Ascending aorta (tissue), 2 donors: ENCODE measurements at regions not wholly inside any gene's neighbourhood (a gene's known extent, or its start where the extent isn't known, plus 50 kb on each side); places are given as distances from the start of the nearest gene placed in this dataset.

Experiments
- DNase-seq, 2 donors: peaks; one replicate each; pipeline ENCODE4 v3.0.0-alpha.2; 2019; ENCODE audit warnings: low spot score in 2 of 2
- H3K27ac ChIP-seq, 2 donors: fragments of 200-600 bp; sonication (generic); one replicate each; pipeline ENCODE4 v1.5.1; 2016 to 2017; ENCODE audit warnings: mild to moderate bottlenecking in 1 of 2
- H3K27me3 ChIP-seq: fragments of 200-600 bp; sonication (generic); one replicate; pipeline ENCODE4 v1.5.1; 2017
- H3K36me3 ChIP-seq, 2 donors: fragments of 200-600 bp; sonication (generic); one replicate each; pipeline ENCODE4 v1.5.1; 2016
- H3K4me1 ChIP-seq, 2 donors: fragments of 200-600 bp; sonication (generic); one replicate each; pipeline ENCODE4 v1.5.1; 2016 to 2017; ENCODE audit warnings: mild to moderate bottlenecking in 1 of 2
- H3K4me3 ChIP-seq, 2 donors: fragments of 200-600 bp; sonication (generic); one replicate each; pipeline ENCODE4 v1.5.1; 2016 to 2017; ENCODE audit warnings: mild to moderate bottlenecking in 1 of 2
- H3K9me3 ChIP-seq, 2 donors: fragments of 200-600 bp; sonication (generic); one replicate each; pipeline ENCODE4 v1.5.1; 2016
- intact Hi-C: fragments of 100-400 bp; cut with DNase I; formaldehyde crosslinking; loops from one replicate; pipeline ENCODE4 v1.15.1; 2023
- TF ChIP-seq, protein P1 (sequence below), 3 experiments: fragments of 200-600 bp in 2 of 3; fragments of 450-650 bp in 1 of 3; sonication (generic) in 2 of 3; IDR thresholded peaks; one replicate each; pipeline ENCODE4 v1.5.1; 2016 to 2019; ENCODE audit warnings: antibody characterized with exemption in 3 of 3, mild to moderate bottlenecking in 1 of 3, moderate library complexity in 1 of 3

GRCh38 chr11:122556605-122557004 is 98.9 kb upstream of the UBASH3B start:
- Histone ChIP-seq H3K4me1 (no peaks in the 10 kb centered on the region), H3K9me3 (no peaks in the 10 kb centered on the region), H3K36me3 (no peaks in the 10 kb centered on the region), H3K27me3 (no peaks in the 10 kb centered on the region), H3K4me3 (peak overlapping the region; percentile 28 to 58), H3K27ac (no peak overlapping the region)
- intact Hi-C loops: no loop called here
- DNase-seq: no peak
- TF ChIP-seq, protein P1, sequence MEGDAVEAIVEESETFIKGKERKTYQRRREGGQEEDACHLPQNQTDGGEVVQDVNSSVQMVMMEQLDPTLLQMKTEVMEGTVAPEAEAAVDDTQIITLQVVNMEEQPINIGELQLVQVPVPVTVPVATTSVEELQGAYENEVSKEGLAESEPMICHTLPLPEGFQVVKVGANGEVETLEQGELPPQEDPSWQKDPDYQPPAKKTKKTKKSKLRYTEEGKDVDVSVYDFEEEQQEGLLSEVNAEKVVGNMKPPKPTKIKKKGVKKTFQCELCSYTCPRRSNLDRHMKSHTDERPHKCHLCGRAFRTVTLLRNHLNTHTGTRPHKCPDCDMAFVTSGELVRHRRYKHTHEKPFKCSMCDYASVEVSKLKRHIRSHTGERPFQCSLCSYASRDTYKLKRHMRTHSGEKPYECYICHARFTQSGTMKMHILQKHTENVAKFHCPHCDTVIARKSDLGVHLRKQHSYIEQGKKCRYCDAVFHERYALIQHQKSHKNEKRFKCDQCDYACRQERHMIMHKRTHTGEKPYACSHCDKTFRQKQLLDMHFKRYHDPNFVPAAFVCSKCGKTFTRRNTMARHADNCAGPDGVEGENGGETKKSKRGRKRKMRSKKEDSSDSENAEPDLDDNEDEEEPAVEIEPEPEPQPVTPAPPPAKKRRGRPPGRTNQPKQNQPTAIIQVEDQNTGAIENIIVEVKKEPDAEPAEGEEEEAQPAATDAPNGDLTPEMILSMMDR (IDR thresholded peaks at IDR 0.05): peak in 2 of 3 experiments; percentile 26 to 47

- H3K27me3 ChIP-seq: no peaks in the 10 kb centered on the region
- no peak for DNase-seq
- no peaks in the 10 kb centered on the region for H3K36me3 ChIP-seq
- H3K4me3 ChIP-seq: no peak overlapping the region
- no peaks in the 10 kb centered on the region for H3K4me1 ChIP-seq
- TF ChIP-seq, protein P1 (IDR thresholded peaks at IDR 0.05): no peak
- intact Hi-C loops: no loop called here
- no peak overlapping the region for H3K27ac ChIP-seq
- peaks cover 20 to 40% of the 10 kb centered on the region in 2 donors for H3K9me3 ChIP-seq
Observed at GRCh38 chr11:122538060-122538459, 117.5 kb upstream of the UBASH3B start.

DNA sequence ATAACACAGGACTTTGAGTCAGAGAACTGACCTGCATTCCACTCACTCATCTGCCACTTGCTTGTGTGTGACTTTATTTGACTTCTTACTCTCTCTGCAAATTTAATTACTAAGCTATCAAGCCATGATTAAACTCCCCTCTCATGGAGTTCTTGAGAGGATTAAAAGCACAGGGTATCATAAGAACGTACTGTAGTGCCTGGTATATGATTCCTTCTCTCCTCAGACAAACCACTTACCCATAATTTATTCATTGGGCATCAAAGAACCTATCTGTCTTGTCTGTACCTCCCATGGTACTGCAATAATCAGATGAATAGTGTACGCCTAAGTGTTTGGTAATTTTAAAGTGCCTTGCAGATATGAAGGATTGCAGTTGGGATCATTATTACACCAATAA is 130.6 kb upstream of the UBASH3B start:
- TF ChIP-seq, protein P1 (IDR thresholded peaks at IDR 0.05): no peak
- H3K27ac ChIP-seq: no peak overlapping the region
- intact Hi-C loops: no loop called here

GRCh38 chr11:122523846-122524805 is 131.4 kb upstream of the UBASH3B start:
- no peaks in the 10 kb centered on the region for H3K9me3 ChIP-seq
- intact Hi-C loops: no loop called here
- H3K4me3 ChIP-seq: no peak overlapping the region
- no peaks in the 10 kb centered on the region for H3K36me3 ChIP-seq
- DNase-seq: no peak
- TF ChIP-seq, protein P1 (IDR thresholded peaks at IDR 0.05): no peak
- H3K4me1 ChIP-seq: no peaks in the 10 kb centered on the region
- peak overlapping the region in 1 of 2 donors; percentile 15 for H3K27ac ChIP-seq
- H3K27me3 ChIP-seq: no peaks in the 10 kb centered on the region

More for the DNA sequence above, 130.6 kb upstream of the UBASH3B start:
- Histone ChIP-seq H3K4me1 (no peaks in the 10 kb centered on the region), H3K4me3 (no peak overlapping the region), H3K9me3 (no peaks in the 10 kb centered on the region), H3K36me3 (no peaks in the 10 kb centered on the region), H3K27me3 (no peaks in the 10 kb centered on the region)
- no peak for DNase-seq

DNA sequence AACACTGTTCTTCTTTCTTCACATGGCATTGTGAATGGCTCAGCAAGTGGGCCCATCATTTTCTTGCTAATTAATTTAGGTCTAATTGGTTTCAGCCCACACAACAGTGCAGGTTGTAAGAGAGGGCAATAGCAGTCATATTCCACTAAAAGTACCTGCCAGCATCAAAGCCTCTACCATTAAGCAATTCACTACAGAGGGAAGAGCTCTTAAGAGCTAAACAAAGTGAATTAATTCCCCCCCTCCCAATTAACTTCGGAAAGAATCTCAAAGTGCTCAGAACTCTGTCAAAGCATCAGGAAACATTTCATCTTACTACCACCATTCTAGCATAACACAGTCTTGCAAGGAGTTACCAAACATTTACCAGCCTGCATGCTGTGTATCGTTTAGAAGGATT is 133.9 kb upstream of the UBASH3B start:
- TF ChIP-seq, protein P1 (IDR thresholded peaks at IDR 0.05): no peak
- intact Hi-C loops: no loop called here
- no peaks in the 10 kb centered on the region for H3K27me3 ChIP-seq
- H3K36me3 ChIP-seq: no peaks in the 10 kb centered on the region
- no peak overlapping the region for H3K4me3 ChIP-seq
- no peak for DNase-seq
- H3K4me1 ChIP-seq: no peaks in the 10 kb centered on the region
- no peaks in the 10 kb centered on the region for H3K9me3 ChIP-seq
- no peak overlapping the region for H3K27ac ChIP-seq
